ENCODE measurements at regions not wholly inside any gene's neighbourhood (a gene's known extent, or its start where the extent isn't known, plus 50 kb on each side); places are given as distances from the start of the nearest gene placed in this dataset.

GRCh38 chr4:123121241-123121907, 199.0 kb upstream of the NUDT6 start:
- TF ChIP-seq POLR2A (IDR thresholded peaks at IDR 0.05; ENCODE audit: low read depth, low read length) (no peak), POLR2AphosphoS5 (IDR thresholded peaks at IDR 0.05; ENCODE audit: low read depth, low read length) (no peak), TAF1 (IDR thresholded peaks at IDR 0.05; ENCODE audit: borderline replicate concordance, low read depth, low read length) (no peak)
